ENCODE measurements at regions not wholly inside any gene's neighbourhood (a gene's known extent, or its start where the extent isn't known, plus 50 kb on each side); places are given as distances from the start of the nearest gene placed in this dataset.

DNA sequence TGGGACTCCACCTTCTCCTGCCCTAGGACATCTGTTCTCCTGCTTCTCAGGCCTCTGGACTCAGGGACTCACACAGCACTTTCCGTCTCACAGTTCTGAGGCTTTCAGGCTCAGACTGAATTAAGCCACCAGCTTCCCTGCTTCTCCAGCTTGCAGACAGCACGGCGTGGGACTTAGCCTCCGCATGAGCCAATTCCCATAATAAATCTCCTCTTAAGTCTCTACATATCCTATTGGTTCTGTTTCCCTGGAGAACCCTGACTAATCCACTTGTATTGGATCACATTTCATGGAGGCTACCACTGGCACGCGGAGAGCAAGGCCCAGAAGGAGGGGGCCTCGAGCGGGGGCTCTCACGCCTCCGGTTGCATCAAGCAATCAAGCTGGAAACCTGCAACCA lies 1313.6 kb downstream of the TBC1D22A start:
- H3K36me3 ChIP-seq (ENCODE audit: low read depth, low read length), result no peaks in the 10 kb centered on the region
- no peaks in the 10 kb centered on the region for H3K4me1 ChIP-seq (ENCODE audit: insufficient read depth, low read length)
- H3K9me2 ChIP-seq (replicated peaks; ENCODE audit: low read length), result no peaks in the 10 kb centered on the region
- no peak overlapping the region for H3K9ac ChIP-seq (ENCODE audit: low read length)
- no peaks in the 10 kb centered on the region for H3F3A ChIP-seq (ENCODE audit: low read length, unreplicated experiment)
- H3K9me3 ChIP-seq (ENCODE audit: low read length), result no peaks in the 10 kb centered on the region
- intact Hi-C loops (cut with micrococcal nuclease), result no loop called here
- CTCF ChIA-PET, result no interaction called here
- DNase-seq, result no peak
- no peaks in the 10 kb centered on the region for H4K20me1 ChIP-seq (ENCODE audit: low read length)
- TF ChIP-seq EZH2 (IDR thresholded peaks at IDR 0.05; ENCODE audit: low read length, unreplicated experiment), result no peak
- no peak for TF ChIP-seq EZH2phosphoT487 (IDR thresholded peaks at IDR 0.05; ENCODE audit: borderline replicate concordance, low read length)
- TF ChIP-seq CTCF (conservative IDR thresholded peaks at IDR 0.05; ENCODE audit: low read depth, low read length), result no peak
- no peaks in the 10 kb centered on the region for H3K27me3 ChIP-seq (ENCODE audit: low read length)
- no peak overlapping the region for H3K27ac ChIP-seq (ENCODE audit: low read length)
- H2AFZ ChIP-seq (ENCODE audit: low read length), result no peak overlapping the region
- POLR2A ChIA-PET (ENCODE audit: unreplicated experiment), result no interaction called here
- ATAC-seq, result no peak
- no peak overlapping the region for H3K4me2 ChIP-seq (ENCODE audit: low read length)
- H3K4me3 ChIP-seq (ENCODE audit: low read length), result no peak overlapping the region
- BruUV-seq (replicated peaks), result no TSS peak
- no peaks in the 10 kb centered on the region for H3K79me2 ChIP-seq (ENCODE audit: low read length)

DNA sequence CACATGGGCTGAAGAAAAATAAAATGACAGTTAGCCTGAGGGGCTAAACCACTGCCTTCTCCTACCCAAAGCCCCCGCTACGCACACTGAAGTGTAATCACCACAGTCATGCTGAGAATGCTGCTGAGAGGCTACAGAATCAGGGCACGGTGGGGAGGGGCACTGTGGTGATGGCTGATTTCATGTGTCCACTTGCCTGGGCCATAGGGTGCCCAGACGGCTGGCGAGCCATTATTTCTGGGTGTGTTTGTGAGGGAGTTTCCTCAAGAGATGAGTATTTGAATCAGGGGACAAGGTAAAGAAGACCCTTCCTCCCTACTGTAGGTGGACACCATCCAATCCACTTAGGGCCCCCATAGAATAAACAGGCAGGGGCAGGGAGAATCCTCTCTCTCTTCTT lies 1313.2 kb downstream of the TBC1D22A start:
- Histone ChIP-seq H3F3A (ENCODE audit: low read length, unreplicated experiment) (no peaks in the 10 kb centered on the region), H3K27ac (ENCODE audit: low read length) (no peak overlapping the region), H3K4me3 (ENCODE audit: low read length) (no peak overlapping the region), H3K36me3 (ENCODE audit: low read depth, low read length) (no peaks in the 10 kb centered on the region), H3K27me3 (ENCODE audit: low read length) (no peaks in the 10 kb centered on the region), H3K9me3 (ENCODE audit: low read length) (no peaks in the 10 kb centered on the region), H3K79me2 (ENCODE audit: low read length) (no peaks in the 10 kb centered on the region), H3K9ac (ENCODE audit: low read length) (no peak overlapping the region), H3K4me2 (ENCODE audit: low read length) (no peak overlapping the region), H3K4me1 (ENCODE audit: insufficient read depth, low read length) (no peaks in the 10 kb centered on the region), H4K20me1 (ENCODE audit: low read length) (no peaks in the 10 kb centered on the region), H3K9me2 (replicated peaks; ENCODE audit: low read length) (no peaks in the 10 kb centered on the region), H2AFZ (ENCODE audit: low read length) (no peak overlapping the region)
- no peak for ATAC-seq
- ChIA-PET POLR2A (ENCODE audit: unreplicated experiment) (no interaction called here), CTCF (no interaction called here)
- no TSS peak for BruUV-seq (replicated peaks)
- no peak for DNase-seq
- intact Hi-C loops (cut with micrococcal nuclease), result no loop called here
- TF ChIP-seq EZH2 (IDR thresholded peaks at IDR 0.05; ENCODE audit: low read length, unreplicated experiment) (no peak), CTCF (conservative IDR thresholded peaks at IDR 0.05; ENCODE audit: low read depth, low read length) (no peak), EZH2phosphoT487 (IDR thresholded peaks at IDR 0.05; ENCODE audit: borderline replicate concordance, low read length) (no peak)

DNA sequence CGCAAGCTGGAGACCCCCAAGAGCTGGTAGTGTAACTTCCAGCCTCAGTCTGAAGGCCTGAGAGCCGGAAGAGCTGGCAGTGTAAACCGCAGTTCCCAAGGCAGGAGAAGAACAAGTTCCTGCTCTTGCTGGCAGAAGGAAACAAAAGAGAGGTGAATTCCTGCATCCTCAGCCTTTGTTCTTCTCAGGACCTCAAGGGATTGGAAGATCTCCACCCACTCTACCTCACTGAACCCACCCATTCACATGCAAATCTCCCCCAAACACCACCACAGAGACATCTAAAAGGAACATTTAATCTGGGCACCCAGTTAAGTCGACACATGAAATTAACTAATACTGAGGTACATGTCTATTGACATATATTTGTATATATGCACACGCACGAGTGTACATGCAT lies 1310.3 kb downstream of the TBC1D22A start:
- BruUV-seq (replicated peaks), result no TSS peak
- CTCF ChIA-PET, result no interaction called here
- POLR2A ChIA-PET (ENCODE audit: unreplicated experiment), result no interaction called here
- Histone ChIP-seq H3K4me1 (ENCODE audit: insufficient read depth, low read length) (no peaks in the 10 kb centered on the region), H3K9me3 (ENCODE audit: low read length) (no peaks in the 10 kb centered on the region), H3F3A (ENCODE audit: low read length, unreplicated experiment) (no peaks in the 10 kb centered on the region), H3K36me3 (ENCODE audit: low read depth, low read length) (no peaks in the 10 kb centered on the region), H3K9me2 (replicated peaks; ENCODE audit: low read length) (no peaks in the 10 kb centered on the region), H4K20me1 (ENCODE audit: low read length) (no peaks in the 10 kb centered on the region), H3K27ac (ENCODE audit: low read length) (no peak overlapping the region), H3K27me3 (ENCODE audit: low read length) (no peaks in the 10 kb centered on the region), H3K79me2 (ENCODE audit: low read length) (no peaks in the 10 kb centered on the region), H3K9ac (ENCODE audit: low read length) (no peak overlapping the region), H3K4me2 (ENCODE audit: low read length) (no peak overlapping the region), H2AFZ (ENCODE audit: low read length) (no peak overlapping the region), H3K4me3 (ENCODE audit: low read length) (no peak overlapping the region)
- no peak for DNase-seq
- intact Hi-C loops (cut with micrococcal nuclease), result no loop called here
- TF ChIP-seq EZH2 (IDR thresholded peaks at IDR 0.05; ENCODE audit: low read length, unreplicated experiment) (no peak), EZH2phosphoT487 (IDR thresholded peaks at IDR 0.05; ENCODE audit: borderline replicate concordance, low read length) (no peak), CTCF (conservative IDR thresholded peaks at IDR 0.05; ENCODE audit: low read depth, low read length) (no peak)
- no peak for ATAC-seq

Data from PC-3 (cell line).